ENCODE measurements at regions not wholly inside any gene's neighbourhood (a gene's known extent, or its start where the extent isn't known, plus 50 kb on each side); places are given as distances from the start of the nearest gene placed in this dataset.
"Not testable (repeated sequence)": the region's sequence is repeated elsewhere in the genome, so short reads cannot be mapped to it uniquely, and the experiment has no call there.

DNA sequence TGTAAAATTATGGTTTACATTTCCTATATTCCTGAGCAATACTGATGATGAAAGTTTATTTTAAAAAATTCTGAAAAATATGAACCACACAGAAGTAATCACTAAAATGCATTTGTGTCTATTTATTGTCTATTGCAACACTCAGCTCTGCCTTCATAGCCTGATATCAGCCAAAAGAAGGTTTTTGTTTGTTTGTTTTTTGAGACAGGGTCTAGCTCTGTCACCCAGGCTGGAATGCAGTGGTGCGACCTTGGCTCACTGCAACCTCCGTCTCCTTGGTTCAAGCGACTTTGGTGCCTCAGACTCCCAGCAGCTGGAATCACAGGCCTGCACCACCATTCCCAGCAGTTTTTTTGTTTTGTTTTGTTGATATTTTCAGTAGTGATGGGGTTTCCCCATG is 1560.2 kb downstream of the SI start:
- Histone ChIP-seq H3K27me3 (ENCODE audit: low read depth) (no peaks in the 10 kb centered on the region), H3K4me1 (no peaks in the 10 kb centered on the region), H3K4me3 (no peak overlapping the region), H3K9me3 (replicated peaks) (no peaks in the 10 kb centered on the region), H3K27ac (replicated peaks) (no peak overlapping the region), H3K36me3 (no peaks in the 10 kb centered on the region)
- intact Hi-C loops (cut with micrococcal nuclease), result no loop called here
- DNase-seq, result no peak
- TF ChIP-seq, protein P1, sequence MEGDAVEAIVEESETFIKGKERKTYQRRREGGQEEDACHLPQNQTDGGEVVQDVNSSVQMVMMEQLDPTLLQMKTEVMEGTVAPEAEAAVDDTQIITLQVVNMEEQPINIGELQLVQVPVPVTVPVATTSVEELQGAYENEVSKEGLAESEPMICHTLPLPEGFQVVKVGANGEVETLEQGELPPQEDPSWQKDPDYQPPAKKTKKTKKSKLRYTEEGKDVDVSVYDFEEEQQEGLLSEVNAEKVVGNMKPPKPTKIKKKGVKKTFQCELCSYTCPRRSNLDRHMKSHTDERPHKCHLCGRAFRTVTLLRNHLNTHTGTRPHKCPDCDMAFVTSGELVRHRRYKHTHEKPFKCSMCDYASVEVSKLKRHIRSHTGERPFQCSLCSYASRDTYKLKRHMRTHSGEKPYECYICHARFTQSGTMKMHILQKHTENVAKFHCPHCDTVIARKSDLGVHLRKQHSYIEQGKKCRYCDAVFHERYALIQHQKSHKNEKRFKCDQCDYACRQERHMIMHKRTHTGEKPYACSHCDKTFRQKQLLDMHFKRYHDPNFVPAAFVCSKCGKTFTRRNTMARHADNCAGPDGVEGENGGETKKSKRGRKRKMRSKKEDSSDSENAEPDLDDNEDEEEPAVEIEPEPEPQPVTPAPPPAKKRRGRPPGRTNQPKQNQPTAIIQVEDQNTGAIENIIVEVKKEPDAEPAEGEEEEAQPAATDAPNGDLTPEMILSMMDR (IDR thresholded peaks at IDR 0.05; ENCODE audit: borderline replicate concordance), result no peak

DNA sequence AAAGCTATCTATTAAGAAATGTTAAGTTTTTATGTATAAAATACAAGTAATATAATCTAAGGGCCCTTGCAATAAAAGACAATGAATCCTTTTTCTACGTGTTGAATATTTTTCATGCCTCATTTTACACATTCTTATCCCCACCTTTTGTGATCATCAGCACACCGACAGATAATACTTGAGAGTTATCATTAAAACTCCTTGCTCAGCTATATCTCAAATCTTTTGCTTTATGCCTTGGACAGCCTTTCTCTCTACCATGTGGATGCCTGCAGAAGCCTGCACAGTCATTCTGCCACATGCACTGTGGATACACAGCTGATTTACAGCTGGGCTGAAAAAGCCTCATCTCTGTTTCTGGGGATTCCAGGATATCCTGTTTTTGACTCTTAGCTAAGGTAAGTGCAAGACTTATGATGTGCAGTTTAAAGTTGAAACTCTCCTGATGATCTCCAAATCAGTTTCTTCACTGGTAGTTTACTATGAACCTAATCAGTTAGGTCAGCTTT is 1565.1 kb downstream of the SI start:
- DNase-seq, result no peak
- Histone ChIP-seq H3K27me3 (ENCODE audit: low read depth) (no peaks in the 10 kb centered on the region), H3K4me1 (no peaks in the 10 kb centered on the region), H3K36me3 (no peaks in the 10 kb centered on the region), H3K4me3 (no peak overlapping the region), H3K27ac (replicated peaks) (no peak overlapping the region), H3K9me3 (replicated peaks) (no peaks in the 10 kb centered on the region)
- TF ChIP-seq, protein P1 (IDR thresholded peaks at IDR 0.05; ENCODE audit: borderline replicate concordance), result no peak
- intact Hi-C loops (cut with micrococcal nuclease), result no loop called here

DNA sequence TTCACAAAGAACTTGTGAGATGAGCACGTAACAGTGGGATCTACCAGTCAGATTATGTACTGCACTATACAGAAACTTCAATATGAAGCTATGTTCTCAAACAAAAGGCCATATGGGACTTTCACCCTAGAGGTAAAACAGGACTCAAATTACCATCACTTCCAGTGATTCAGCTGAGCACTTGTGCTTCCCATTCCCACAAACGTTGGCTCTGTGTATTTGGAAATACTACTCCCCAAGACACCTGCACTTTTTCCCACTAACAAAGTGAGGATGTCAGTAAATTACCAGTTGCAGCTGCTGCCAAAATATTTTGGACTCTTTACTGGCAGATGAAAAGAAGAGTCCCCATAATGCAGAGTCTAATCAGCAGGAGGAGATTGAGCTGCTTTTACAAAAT is 1570.1 kb downstream of the SI start:
- no peak for DNase-seq
- intact Hi-C loops (cut with micrococcal nuclease), result no loop called here
- H3K9me3 ChIP-seq (replicated peaks), result no peaks in the 10 kb centered on the region
- no peaks in the 10 kb centered on the region for H3K27me3 ChIP-seq (ENCODE audit: low read depth)
- H3K4me1 ChIP-seq, result no peaks in the 10 kb centered on the region
- TF ChIP-seq, protein P1 (IDR thresholded peaks at IDR 0.05; ENCODE audit: borderline replicate concordance), result no peak
- H3K4me3 ChIP-seq, result no peak overlapping the region
- no peak overlapping the region for H3K27ac ChIP-seq (replicated peaks)
- H3K36me3 ChIP-seq, result no peaks in the 10 kb centered on the region

GRCh38 chr3:163504974-163505373 is 1573.3 kb downstream of the SI start:
- Histone ChIP-seq H3K4me1 (no peaks in the 10 kb centered on the region), H3K4me3 (no peak overlapping the region), H3K36me3 (no peaks in the 10 kb centered on the region), H3K9me3 (replicated peaks) (peaks cover 5% of the 10 kb centered on the region), H3K27ac (replicated peaks) (no peak overlapping the region), H3K27me3 (ENCODE audit: low read depth) (no peaks in the 10 kb centered on the region)
- TF ChIP-seq, protein P1 (IDR thresholded peaks at IDR 0.05; ENCODE audit: borderline replicate concordance), result no peak
- no peak for DNase-seq
- intact Hi-C loops (cut with micrococcal nuclease), result no loop called here

- H3K9me3 ChIP-seq (replicated peaks); H3K27ac ChIP-seq (replicated peaks); DNase-seq; H3K4me1 ChIP-seq; H3K27me3 ChIP-seq (ENCODE audit: low read depth); H3K36me3 ChIP-seq; H3K4me3 ChIP-seq; intact Hi-C loops (cut with micrococcal nuclease): not testable (repeated sequence)
Measured at GRCh38 chr3:163499736-163500219, 1578.5 kb downstream of the SI start.

DNA sequence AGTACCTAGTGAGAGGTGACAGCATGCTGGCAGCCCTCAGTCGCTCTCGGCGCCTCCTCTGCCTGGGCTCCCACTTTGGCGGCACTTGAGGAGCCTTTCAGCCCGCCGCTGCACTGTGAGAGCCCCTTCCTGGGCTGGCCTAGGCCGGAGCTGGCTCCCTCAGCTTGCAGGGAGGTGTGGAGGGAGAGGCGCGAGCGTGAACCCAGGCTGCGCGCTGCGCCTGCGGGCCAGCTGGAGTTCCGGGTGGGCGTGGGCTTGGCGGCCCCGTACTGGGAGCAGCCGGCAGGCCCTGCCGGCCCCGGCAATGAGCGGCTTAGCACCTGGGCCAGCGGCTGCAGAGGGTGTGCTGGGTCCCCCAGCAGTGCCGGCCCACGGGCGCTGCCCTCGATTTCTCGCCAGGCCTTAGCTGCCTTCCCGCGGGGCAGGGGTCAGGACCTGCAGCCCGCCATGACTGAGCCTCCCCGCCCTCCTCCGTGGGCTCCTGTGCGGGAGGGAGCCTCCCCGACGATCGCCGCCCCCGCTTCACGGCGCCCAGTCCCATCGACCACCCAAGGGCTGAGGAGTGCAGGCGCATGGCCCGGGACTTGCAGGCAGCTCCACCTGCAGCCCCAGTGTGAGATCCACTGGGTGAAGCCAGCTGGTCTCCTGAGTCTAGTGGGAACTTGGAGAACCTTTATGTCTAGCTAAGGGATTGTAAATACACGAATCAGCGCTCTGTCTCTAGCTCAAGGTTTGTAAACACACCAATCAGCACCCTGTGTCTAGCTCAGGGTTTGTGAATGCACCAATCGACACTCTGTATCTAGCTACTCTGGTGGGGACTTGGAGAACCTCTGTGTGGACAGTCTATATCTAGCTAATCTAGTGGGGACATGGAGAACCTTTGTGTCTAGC is 1579.2 kb downstream of the SI start:
- H3K36me3 ChIP-seq; H3K27me3 ChIP-seq (ENCODE audit: low read depth); H3K27ac ChIP-seq (replicated peaks); H3K4me1 ChIP-seq; H3K9me3 ChIP-seq (replicated peaks); H3K4me3 ChIP-seq; DNase-seq; intact Hi-C loops (cut with micrococcal nuclease): not testable (repeated sequence)
